ENCODE measurements at regions not wholly inside any gene's neighbourhood (a gene's known extent, or its start where the extent isn't known, plus 50 kb on each side); places are given as distances from the start of the nearest gene placed in this dataset.
"Not testable (repeated sequence)": the region's sequence is repeated elsewhere in the genome, so short reads cannot be mapped to it uniquely, and the experiment has no call there.

- not testable (repeated sequence) for TF ChIP-seq MAX (IDR thresholded peaks at IDR 0.05); CTCF (IDR thresholded peaks at IDR 0.05); HOXA7 (CRISPR knock-in tag; IDR thresholded peaks at IDR 0.05); RAD21 (conservative IDR thresholded peaks at IDR 0.05 in 1 of 2, IDR thresholded peaks at IDR 0.05 in 1 of 2); EP300 (IDR thresholded peaks at IDR 0.05); PHF8 (IDR thresholded peaks at IDR 0.05; ENCODE audit: borderline replicate concordance, low read depth); ATOH8 (CRISPR knock-in tag; IDR thresholded peaks at IDR 0.05; ENCODE audit: low read depth); SREBF2 (IDR thresholded peaks at IDR 0.05); KDM5A (IDR thresholded peaks at IDR 0.05); POLR2A (IDR thresholded peaks at IDR 0.05; ENCODE audit: low read length)
These were observed 2571.5 kb upstream of the TPTE start for GRCh38 chr21:7949882-7950281.

Data from A549 (cell line).